GM12891 (cell line): ENCODE measurements at regions not wholly inside any gene's neighbourhood (a gene's known extent, or its start where the extent isn't known, plus 50 kb on each side); places are given as distances from the start of the nearest gene placed in this dataset.

ENCODE experiments used
- DNase-seq: peaks from one replicate; pipeline ENCODE4 v3.0.0; 2011; ENCODE audit warnings: low spot score; ENCODE audit not compliant: insufficient read length
- FAIRE-seq: peaks from 2 replicates; lab custom pipeline; 2011; peaks lifted over from hg19 to GRCh38; lab: Jason Lieb, UNC
- PAX5 ChIP-seq: IDR thresholded peaks from 2 replicates; pipeline ENCODE4 v1.6.1; 2011; ENCODE audit warnings: low read length, moderate library complexity, mild to moderate bottlenecking; ENCODE audit not compliant: insufficient read depth, severe bottlenecking
- POLR2A ChIP-seq: IDR thresholded peaks from 2 replicates; pipeline ENCODE4 v1.6.1; 2011; ENCODE audit warnings: low read depth, low read length, control low read depth
- POLR2AphosphoS5 ChIP-seq: IDR thresholded peaks from 2 replicates; pipeline ENCODE4 v1.6.1; 2011; ENCODE audit warnings: low read depth, low read length, control low read depth
- POU2F2 ChIP-seq: IDR thresholded peaks from 2 replicates; pipeline ENCODE4 v1.6.1; 2011; ENCODE audit warnings: low read depth, mild to moderate bottlenecking, control low read depth, low read length, moderate library complexity
- SPI1 ChIP-seq: IDR thresholded peaks from 2 replicates; pipeline ENCODE4 v1.6.1; 2011; ENCODE audit warnings: low read depth, low read length, control low read depth
- TAF1 ChIP-seq: IDR thresholded peaks from 2 replicates; pipeline ENCODE4 v1.6.1; 2011; ENCODE audit warnings: low read depth, low read length, control low read depth

DNA sequence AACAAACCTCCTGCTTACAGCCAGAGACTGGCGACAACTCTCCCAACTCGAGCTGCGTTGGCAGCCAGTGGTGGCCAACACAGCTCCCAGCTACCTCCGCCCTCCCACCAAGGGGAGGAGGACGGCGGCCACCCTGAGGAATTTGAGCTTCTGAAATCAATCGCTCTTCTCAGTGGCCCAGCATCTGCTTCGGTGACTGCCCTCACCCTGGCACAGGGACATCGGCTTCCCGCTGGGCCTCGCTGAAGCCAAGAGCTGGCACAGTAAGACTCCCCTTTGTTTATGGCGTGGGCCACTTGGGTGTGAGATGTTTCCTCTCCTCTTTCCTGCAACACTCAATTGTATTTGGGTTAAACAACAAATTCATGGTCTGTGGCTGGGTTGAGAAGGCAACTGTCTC is 136.2 kb downstream of the ZBTB18 start:
- FAIRE-seq (no peak), DNase-seq (no peak)
- no peak for TF ChIP-seq SPI1
- no peak for TF ChIP-seq PAX5
- no peak for TF ChIP-seq POU2F2
- no peak for TF ChIP-seq POLR2A
- TF ChIP-seq POLR2AphosphoS5, result no peak
- no peak for TF ChIP-seq TAF1

GRCh38 chr1:244191581-244191980 is 140.5 kb downstream of the ZBTB18 start:
- no peak for FAIRE-seq
- DNase-seq, result no peak
- no peak for TF ChIP-seq PAX5
- no peak for TF ChIP-seq SPI1
- TF ChIP-seq POU2F2, result no peak
- no peak for TF ChIP-seq TAF1
- TF ChIP-seq POLR2A, result no peak
- no peak for TF ChIP-seq POLR2AphosphoS5

DNA sequence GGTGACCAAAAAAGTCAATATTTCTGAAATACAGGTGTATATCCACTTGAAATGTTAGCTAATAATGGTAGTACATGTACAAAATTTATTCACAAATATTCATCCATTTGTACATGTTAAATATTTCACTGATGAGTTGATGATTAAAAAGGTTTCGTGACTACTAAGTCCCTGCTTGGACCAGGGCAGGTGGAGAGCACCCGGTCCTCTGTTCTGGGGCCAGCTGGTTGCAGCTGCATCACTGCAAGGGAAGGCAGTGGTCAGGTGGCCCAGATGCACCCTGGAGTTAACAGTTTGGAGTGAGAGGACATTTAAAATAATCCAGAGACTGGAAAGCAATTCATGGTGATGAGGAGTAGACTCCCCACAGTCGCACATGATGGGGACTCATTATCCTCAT is 141.2 kb downstream of the ZBTB18 start:
- no peak for TF ChIP-seq POU2F2
- TF ChIP-seq POLR2A, result no peak
- TF ChIP-seq SPI1, result no peak
- TF ChIP-seq POLR2AphosphoS5, result no peak
- TF ChIP-seq TAF1, result no peak
- no peak for TF ChIP-seq PAX5
- DNase-seq (no peak), FAIRE-seq (no peak)

DNA sequence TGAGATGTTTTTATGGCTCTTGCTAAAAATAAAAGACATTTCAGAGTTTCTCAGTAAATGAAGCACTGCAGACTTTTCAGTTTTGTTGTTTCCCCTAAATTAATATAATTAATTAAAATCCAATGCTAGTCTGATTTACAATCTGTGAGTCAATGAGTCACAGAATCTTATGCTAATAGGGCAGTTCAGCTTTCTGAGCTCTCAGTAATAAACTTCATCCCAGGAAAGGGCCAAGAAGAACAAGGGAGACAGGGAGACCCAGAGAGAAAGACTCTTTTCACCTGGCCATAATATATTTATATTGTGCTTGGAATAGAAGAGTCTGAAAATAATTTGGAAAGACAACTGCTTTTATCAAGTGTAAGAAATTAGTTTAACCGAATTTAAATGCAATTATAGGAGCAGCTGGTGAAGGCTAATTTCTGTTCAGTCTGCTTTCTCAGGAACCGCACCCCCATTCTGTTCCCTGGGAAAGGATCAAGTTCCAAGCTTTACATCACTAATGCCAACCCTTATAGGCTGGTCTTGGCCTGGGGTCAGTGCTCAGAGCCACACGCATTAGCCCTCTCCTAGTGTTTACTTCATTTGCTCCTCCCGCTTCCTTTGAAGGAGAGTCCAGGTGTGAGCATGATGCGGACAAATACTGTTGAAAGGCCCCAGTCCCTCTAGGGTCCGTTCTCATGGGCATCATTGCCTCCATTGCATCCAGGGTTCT is 145.6 kb downstream of the ZBTB18 start:
- TF ChIP-seq TAF1, result no peak
- TF ChIP-seq POU2F2, result no peak
- DNase-seq, result no peak
- FAIRE-seq, result no peak

GRCh38 chr1:244197851-244198375 is 146.8 kb downstream of the ZBTB18 start:
- TF ChIP-seq TAF1, result no peak
- TF ChIP-seq SPI1, result no peak
- no peak for TF ChIP-seq POLR2AphosphoS5
- no peak for TF ChIP-seq POU2F2
- no peak for TF ChIP-seq PAX5
- FAIRE-seq, result no peak

DNA sequence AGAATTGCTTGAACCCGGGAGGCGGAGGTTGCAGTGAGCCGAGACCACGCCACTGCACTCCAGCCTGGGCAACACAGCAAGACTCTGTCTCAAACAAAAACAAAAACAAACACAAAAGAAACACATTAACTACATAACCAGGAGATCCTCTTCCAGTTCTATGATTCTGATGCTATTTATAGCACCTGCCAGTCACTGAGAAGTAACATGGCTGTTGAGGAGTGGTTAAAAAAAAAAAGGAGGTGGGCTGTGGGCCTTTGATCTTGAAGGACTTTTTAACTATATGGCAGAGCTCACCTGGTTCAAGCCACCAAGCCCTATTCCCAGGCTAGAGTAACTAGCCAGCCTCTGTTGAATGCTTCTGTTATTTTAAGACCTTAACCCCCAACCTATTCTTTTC is 148.8 kb downstream of the ZBTB18 start:
- DNase-seq (no peak), FAIRE-seq (no peak)
- no peak for TF ChIP-seq POU2F2
- no peak for TF ChIP-seq TAF1
- TF ChIP-seq PAX5, result no peak
- no peak for TF ChIP-seq POLR2AphosphoS5
- TF ChIP-seq POLR2A, result no peak
- TF ChIP-seq SPI1, result no peak

More at GRCh38 chr1:244197851-244198375, 146.8 kb downstream of the ZBTB18 start:
- no peak for DNase-seq

GRCh38 chr1:244200596-244200995 is 149.5 kb downstream of the ZBTB18 start:
- FAIRE-seq, result no peak
- no peak for DNase-seq
- TF ChIP-seq PAX5, result no peak
- TF ChIP-seq POLR2A, result no peak
- TF ChIP-seq POU2F2, result no peak
- TF ChIP-seq SPI1, result no peak
- TF ChIP-seq TAF1, result no peak
- no peak for TF ChIP-seq POLR2AphosphoS5

DNA sequence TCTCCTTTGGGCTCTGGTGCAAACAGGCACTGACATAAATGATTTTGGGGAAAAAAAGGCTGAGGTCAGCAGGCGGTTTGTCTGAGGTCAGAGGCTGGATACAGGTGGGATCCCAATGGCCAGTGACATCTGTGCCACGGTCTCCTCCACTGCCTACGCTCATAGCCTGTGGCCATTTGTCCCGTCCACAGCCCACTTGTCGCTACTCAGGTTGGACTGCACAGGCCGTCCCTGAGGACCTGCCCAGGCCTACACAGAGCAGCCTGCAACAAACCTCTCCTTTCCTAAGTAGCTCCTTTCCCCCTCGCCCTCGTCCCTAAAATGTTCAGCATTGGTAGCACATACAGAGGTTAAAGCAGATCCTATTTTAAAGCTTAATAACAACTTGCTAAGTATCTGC is 150.7 kb downstream of the ZBTB18 start:
- FAIRE-seq, result no peak
- no peak for DNase-seq
- TF ChIP-seq TAF1 (no peak), POLR2A (no peak), POLR2AphosphoS5 (no peak), PAX5 (no peak), POU2F2 (no peak), SPI1 (no peak)

- FAIRE-seq (no peak), DNase-seq (no peak)
- TF ChIP-seq SPI1, result no peak
- TF ChIP-seq POLR2A, result no peak
- no peak for TF ChIP-seq POU2F2
- no peak for TF ChIP-seq PAX5
- no peak for TF ChIP-seq TAF1
- no peak for TF ChIP-seq POLR2AphosphoS5
These were observed 152.9 kb downstream of the ZBTB18 start for GRCh38 chr1:244204004-244204403.

- DNase-seq, result no peak
- TF ChIP-seq POLR2A (no peak), POLR2AphosphoS5 (no peak), TAF1 (no peak), PAX5 (no peak), SPI1 (no peak), POU2F2 (no peak)
- FAIRE-seq, result no peak
These were observed 154.1 kb downstream of the ZBTB18 start for GRCh38 chr1:244205171-244205570.
